ENCODE measurements at regions not wholly inside any gene's neighbourhood (a gene's known extent, or its start where the extent isn't known, plus 50 kb on each side); places are given as distances from the start of the nearest gene placed in this dataset.
A peak's percentile ranks its signal among the peaks of the same experiment; 100 is the strongest.

DNA sequence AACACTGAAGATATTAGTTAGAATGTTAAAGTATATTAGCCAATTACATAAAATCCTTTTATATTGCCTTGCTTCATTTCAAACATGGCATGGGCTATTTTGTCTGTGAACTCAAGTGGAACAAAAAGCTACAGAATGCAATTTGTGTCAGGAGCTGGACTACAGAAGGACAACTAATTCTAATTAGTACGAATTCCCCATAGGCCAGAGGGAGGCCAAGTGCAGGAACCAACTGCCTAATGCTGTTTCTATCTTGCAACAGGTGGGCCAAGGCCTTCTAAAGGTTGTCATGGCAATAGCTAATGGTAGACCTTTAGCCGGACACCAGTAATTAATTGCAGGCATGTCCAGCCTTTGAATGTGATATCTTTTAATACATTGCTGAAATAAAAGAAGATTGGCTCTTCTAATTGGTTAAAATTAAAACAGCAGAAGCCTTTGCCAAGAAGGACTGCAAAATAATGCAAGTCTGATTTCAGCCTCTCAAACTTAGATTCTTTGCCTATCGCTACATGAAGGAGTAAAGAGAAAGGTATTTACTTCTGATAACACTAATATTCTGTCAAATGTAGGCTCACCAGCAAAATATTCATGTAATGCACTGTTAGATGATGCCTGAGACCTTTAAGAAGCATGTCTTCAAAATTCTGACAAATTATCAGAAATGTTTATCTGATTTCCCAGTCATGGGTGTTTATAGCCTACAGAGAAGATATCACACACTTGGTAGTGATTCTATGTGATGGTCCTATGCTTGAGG lies 232.1 kb downstream of the LMO4 start:
- DNase-seq (ENCODE audit: low spot score), result no peak

DNA sequence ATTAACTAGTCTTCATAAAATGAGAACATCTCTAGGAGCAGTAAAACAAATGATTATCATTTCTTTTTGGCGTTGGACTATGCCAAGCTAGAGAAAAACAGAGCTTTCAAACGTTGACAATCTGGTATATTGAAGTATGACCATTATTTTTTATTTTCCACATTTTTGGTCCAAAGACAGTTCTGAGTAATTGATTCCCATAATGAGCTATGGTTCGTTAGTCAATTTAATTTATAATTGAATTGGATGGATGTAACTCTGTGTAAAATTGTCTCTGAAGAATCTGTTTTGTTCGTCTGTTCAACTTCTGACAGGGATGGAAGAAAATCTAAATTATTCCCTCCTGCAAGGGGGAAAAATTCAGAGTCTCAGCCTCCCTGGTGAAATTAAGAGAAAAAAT lies 234.5 kb downstream of the LMO4 start:
- DNase-seq (ENCODE audit: low spot score), result no peak

DNA sequence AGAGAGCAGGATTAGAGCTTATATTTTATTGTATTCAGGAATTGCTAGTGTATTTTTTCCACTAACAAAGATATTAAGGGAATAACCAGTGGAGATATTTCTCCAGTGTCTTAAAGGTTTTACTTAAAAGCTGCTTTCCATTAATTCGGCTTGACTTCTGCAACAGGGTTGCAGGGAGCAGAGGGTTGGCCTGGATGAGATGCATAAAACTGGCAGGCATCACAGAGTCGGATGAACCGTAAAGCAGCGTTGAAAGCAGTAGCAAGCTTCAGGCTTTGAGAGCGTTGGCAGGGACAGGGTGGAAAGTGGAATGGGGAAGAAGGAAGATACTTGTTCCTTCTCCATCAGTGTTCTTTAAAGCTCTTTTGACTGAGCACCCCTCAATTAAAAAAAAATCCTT lies 237.2 kb downstream of the LMO4 start:
- DNase-seq (ENCODE audit: low spot score), result no peak

DNA sequence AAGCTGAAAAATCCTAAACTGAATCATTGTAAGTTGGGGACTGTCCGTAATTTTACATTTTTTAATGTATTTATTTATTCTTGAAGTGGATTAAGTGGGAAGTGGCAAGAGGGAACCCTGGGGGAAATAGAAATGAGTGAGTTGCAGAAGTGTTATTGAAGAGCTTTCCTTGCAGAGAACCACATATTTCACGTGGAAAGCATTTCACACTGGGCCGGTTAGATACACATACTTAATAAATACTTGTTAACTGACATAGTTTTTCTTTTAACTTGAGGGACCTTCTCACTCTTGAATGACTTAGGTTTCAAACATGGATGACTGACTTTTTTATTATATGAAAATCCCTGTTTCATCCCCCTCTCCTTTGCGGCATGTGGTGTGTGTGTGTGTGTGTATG lies 239.3 kb downstream of the LMO4 start:
- no peak for DNase-seq (ENCODE audit: low spot score)

DNA sequence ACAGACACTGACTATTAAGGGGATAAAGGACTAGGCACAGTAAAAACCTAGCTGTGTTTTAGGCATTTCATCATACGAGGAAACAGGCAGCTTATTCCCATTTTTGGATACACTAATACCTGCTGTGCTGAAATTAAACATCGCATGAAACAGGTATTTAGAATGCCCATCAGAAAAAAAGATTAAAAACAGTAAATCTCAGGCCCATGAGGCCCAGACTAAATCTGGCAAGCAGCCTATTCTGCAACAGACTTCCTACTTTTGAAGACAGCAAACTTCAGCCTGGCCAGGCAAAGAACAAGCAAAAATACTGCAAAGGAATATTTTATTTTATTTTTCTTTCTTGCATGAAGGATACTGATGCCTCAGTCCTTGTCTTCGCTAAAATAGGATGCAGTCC lies 240.2 kb downstream of the LMO4 start:
- DNase-seq (ENCODE audit: low spot score), result no peak

DNA sequence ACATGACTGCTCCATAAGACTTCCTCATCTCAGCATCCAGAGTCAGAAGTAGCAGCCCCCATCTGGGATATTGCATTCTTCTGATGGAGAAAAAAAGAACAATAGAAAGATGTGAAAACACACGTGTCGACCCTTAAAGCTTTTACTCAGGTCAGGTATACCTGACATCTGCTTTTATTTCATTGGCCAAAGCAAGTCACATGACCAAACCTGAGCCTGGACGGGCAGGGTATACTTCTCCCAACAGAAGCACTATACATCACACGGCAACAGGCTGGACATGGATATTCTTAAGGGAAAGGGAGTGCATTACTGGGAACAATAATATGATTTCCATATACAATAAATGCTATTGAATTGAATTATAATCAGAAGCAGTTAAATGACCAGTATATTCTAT lies 243.3 kb downstream of the LMO4 start:
- DNase-seq (ENCODE audit: low spot score), result no peak

DNA sequence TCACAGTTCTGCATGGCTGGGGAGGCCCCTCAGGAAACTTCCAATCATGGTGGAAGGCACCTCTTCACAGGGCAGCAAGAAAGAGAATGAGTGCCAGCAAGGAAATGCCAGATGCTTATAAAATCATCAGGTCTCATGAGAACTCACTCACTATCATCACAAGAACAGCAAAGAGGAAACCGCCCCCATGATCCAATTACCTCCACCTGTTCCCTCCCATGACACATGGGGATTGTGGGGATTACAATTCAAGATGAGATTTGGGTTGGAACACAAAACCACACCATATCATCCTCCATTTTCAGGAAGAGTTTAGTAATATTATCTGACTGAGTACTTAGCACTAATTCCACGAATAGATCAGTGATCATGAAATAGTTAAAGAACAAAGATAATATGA lies 244.2 kb downstream of the LMO4 start:
- DNase-seq (ENCODE audit: low spot score), result no peak

DNA sequence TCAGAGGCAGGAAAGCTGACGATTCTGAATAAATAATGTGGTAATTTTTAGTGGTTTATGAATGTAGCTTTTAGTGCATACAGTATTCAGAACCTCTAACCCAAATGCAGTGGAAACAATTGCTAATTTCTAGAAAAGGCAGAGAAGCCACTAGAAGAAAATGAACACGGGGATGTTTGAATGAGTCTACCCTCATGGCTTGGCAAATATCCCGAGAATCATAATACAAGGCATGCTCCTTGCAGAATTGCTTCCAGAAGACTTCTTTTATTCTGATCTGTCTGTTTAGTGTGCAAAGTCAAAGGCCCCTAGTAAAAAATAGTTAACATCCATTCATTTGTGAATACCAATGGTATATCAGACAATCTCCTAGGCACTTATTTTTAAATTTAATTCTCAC lies 246.8 kb downstream of the LMO4 start:
- no peak for DNase-seq (ENCODE audit: low spot score)

DNA sequence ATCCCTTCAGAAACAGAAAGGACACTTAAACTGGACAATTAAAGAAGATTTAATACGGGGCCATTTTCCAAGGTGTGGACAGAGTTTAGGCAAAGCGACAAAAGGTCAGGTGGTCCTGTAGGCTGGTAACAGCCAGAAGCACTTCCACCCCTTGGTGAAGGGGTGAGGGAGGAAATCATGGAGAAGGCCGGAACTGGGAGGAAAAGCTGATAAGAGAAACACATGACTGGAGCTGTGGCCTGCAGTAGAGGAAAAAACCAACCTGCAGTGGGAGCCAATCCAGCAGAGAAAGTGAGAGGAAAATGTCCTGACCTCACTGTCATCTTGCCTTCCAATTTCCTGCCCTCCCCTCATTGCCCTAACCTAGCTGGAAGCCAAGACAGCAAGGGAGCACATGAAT lies 249.8 kb downstream of the LMO4 start:
- no peak for DNase-seq (ENCODE audit: low spot score)

DNA sequence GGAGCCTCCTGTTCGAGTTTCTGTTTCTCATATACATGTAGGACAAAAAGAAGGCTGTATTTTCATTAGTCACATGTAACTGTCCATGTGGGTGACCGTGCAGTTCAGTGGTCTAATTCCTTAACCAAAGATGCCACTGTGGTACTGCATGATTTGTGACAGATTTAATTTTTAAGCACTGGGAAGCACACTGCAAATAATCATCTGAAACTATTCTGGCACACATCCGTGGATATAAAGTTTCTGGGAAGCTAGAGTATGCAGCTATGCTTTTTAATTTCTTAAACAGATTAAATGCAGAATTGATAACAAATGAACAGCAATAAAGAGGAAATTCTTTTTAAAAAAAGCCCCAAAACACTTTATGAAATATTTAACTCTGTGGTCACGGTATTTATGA lies 254.8 kb downstream of the LMO4 start:
- DNase-seq (ENCODE audit: low spot score), result no peak

DNA sequence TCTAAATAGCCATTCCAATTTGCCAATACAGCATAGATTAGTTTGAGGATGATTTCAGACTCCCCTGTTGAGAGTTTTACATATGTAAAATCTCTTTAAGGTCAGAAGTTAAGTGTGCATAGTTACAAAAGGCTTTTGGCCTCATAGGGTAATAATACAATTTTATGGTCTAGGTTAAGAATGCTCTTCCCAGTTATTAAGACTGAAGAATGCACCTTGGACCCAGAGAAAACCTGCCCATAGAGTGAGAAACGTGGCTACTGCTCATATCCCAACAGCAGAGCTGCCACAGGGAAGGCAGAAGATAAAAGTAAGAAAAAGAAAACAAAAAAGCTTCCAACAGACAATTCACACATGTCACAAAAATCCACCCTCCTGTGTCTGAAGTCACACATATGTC lies 255.9 kb downstream of the LMO4 start:
- DNase-seq (ENCODE audit: low spot score), result no peak

DNA sequence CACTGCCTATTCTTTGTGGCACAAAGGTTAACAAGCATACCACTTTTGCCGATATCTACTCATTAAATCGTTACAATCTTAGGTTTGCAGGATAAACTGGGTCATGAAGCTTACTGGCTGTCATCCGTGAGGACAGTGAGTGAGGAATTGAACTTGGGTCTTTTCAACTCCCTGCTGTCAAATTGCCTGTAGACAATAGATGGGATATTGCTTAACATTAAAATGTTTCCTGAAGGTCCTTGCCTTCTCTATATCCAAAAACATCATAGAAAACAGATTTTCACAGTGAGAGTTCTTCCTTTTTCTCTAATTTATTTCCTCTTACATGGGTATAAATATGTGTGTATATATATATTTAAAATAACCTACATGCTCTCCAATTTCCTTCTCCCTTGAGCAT lies 257.8 kb downstream of the LMO4 start:
- no peak for DNase-seq (ENCODE audit: low spot score)

DNA sequence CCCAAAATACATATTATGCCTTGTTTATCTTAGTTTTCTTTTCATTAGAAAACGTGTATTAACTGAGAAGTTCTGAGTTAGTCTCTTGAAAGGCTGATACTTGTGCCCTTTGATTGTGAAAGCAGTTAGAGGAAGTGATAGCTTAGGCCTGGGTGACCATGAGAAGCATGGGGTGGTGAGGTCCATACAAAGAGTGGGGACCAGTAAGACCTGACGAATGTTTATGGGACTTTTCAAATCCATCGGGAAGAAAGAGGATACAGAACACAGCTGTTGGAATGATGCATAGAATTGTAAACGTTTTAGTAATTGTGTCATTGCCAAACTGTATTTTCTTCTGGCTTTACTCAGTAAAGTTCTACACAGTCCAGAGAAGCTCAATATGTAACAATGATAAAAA lies 259.8 kb downstream of the LMO4 start:
- DNase-seq (ENCODE audit: low spot score), result no peak

DNA sequence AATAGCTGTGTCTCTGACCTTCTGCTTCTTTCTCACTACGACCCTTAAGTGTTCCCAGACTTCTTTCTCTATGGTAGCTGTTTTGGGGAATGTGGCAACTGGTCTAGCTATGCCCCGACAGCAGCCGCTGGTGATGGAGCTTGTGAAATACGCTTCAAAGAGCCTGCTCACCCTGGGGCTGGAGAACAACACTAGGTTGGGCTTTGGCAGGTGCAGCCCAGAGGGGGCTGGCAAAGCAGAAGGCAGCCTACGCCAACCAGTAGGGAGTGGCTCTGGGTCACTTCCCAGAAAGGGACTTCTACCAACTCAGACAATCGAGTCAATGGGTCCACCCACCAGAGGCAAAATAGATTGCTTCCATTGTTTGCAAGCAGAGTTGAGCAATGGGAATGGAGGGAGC lies 262.8 kb downstream of the LMO4 start:
- DNase-seq (ENCODE audit: low spot score), result no peak

DNA sequence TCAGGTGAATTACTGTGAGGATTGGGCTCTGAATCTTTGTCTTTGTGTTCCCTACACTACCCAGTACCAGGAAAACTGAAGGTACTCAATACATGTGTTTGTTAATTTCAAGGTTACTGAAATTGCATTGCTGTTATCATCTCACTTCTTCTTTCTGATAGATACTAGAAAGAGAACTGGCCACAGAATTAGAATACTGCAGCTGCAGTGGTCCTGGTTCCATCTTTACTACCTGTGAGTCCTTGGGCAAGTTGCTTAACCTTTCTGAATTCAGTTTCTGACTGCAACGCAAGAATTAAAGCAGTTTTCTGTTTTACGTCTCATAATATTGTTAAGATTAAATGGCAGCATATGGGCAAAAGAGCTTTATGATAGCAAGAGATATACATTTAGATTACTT lies 263.5 kb downstream of the LMO4 start:
- no peak for DNase-seq (ENCODE audit: low spot score)

DNA sequence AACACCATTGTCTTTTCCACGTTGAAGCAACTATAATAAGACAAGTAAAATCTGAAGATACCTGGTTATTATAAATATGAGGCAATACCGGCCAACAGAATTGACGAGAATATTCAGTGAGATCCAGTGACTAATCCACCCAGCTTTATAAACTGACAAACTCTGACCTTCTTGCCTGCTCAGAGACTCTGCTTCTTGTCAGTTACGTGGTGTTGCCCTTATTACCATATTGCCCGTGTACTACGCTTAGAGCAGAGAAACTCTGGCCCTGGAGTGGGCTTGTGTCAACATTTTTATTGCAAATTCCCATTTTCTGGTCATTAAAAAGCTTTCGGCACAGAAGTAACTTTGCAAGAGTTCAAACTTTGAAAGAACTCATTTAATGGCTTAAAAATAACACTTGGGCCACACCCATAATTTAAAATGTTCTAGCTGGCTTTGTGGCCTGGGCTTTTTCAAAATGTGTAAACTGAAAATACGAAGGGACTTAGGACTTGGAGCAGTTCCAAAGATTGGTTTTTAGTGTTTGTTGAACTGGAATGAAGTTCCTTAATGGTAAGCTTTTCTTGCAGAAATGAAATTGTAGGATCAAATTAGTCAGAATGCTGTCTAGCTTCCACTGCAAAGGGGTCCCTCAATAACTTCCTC lies 266.2 kb downstream of the LMO4 start:
- peak; percentile 37 for DNase-seq (ENCODE audit: low spot score)

DNA sequence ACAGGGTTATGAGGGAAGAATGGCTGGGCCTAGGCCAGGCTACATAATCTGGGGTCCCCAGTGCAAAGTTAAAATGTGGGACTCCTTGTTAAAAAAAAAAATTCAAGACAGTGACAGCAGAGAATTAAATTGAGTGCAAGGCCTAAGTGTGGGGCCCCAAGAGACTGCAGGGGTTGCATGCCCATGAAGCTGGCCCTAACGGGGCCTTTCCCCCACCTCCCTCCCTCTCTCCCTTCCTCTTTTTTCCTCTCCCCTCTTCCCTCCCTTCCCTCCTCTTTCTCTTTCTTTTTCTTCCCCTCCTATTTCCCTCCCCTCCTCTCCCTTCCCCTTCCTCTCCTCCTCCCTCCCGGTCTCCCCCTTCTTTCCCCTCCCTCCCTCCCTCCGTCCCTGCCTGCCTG lies 266.7 kb downstream of the LMO4 start:
- no peak for DNase-seq (ENCODE audit: low spot score)

DNA sequence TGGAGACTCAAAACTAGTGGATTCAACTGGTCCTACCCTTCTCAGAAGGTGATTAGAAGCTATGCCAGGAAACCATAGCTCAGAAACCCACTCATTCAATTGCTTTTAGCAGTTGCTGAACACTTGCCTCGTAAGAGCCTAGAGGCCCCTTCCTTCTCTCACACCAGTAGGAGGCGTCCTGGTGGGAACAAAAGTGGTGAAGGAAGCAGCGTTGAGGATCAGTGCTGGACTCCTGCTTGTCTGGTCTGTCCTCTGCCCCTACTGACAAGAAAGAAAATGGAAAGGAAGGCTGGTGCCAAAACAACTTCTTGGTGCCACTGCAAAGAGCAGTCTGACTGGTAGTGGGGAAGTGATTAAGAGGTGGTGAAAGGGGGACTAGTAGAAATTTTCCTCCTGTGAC lies 269.7 kb downstream of the LMO4 start:
- DNase-seq (ENCODE audit: low spot score), result no peak

DNA sequence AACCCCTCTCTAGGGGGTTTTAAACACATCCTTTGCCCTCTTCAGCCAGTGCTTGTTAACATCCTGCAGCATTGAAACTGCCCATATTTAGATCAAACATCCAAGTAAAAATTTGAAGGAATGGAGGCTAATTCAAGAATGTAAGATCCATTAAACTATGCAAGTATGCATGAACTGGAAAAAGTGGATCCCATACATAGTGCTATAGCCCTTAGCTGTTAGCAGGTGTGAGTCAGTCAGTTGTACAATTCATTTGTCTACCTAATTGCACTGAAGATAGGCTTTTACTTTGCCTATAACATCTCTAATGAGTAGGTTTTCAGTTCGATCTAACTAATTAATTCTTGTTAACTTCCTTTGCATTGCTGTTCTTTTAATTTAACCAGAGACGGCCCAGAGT lies 270.9 kb downstream of the LMO4 start:
- DNase-seq (ENCODE audit: low spot score), result no peak

DNA sequence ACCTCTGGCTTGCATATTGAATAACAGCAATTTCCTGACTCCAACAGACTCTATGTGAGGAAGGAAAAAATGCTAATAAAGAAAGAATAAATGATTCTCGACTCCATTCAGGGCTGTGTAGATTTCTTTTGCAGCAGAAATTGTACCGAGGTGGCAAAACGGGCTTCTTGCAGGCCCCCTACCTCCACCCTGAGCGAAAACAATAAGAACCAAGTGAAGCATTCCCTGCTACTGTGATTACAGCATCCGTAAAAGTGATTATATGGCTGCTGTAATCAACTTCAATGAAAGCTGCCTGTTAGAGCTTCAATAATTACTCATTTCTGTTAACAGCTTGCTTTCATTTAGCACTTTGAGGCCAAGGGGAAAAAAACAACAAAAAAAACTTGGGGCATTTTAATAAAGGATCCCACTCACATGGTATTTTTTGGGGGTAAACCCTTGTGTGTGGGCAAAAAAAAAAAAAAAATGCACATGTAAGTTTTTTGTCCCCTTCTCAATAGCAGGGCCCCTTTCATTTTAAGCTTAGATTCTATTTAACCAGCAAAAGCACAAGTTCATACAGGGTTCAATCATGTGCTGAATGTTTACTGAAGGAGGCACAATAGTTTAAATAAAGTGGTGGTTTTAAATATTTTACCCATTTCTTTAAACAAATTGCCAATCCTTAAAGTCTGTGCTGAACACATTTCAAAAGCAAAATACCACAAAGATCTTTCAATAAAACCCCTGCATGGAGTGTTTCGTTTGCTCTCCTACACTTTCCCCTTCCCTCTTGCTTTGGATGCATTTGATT lies 271.6 kb downstream of the LMO4 start:
- DNase-seq (ENCODE audit: low spot score), result no peak

DNA sequence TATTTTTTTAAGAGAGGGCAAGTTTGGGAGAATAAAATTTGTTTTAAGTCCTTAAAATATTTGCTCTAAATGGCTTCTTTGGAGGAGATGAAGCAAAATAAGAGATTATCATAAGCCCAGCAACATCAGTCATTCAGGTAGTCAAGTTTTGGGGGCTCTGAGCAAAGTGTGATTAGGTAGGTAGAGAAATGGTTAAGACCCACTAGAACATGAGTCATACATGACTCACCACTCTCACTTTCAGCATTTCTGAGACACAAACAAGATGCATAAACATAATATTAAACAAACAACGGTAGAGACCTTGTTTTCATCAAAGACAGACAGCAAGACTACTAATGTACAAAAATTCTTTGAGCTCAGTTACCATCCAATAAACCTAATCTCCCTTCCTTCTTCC lies 272.2 kb downstream of the LMO4 start:
- peak; percentile 15 for DNase-seq (ENCODE audit: low spot score)

DNA sequence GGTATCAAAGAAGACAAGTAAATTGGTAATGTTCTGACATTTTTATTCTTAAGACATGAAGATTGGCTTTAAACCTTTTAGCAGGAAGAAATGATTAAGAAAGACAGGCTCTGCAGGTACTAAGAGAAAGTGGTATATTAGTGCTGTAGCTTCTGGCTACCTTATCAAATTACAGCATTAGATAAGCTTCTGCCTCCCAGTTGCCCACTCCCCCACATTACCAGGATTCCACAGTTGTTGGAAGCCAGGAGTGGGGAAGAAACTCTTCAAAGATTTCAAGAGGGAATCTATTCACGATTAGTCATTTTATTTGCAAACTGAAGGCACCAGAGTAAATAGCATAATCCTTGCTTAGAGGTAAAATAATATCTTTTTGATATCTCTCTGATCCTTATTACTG lies 274.9 kb downstream of the LMO4 start:
- DNase-seq (ENCODE audit: low spot score), result no peak

DNA sequence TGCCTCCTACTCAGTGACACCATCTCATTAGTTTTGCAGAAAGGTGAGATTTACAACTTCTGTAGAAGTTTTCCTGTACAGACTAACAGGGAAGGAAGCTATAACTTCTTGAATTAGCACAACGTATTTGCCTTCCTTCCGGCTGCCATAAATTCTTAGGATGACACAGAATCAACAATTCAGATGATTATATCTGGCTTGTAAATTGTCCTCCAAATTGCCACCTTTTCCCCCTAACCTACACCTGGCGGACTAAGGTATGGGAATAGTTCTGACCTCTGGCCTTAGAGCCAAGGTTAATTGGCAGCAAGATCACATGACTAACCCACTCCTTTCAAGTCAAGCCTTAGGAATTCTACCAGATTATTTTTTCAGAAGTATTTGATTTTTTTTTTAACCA lies 284.3 kb downstream of the LMO4 start:
- DNase-seq (ENCODE audit: low spot score), result peak; percentile 28
